Mucosa of rectum (tissue), 2 donors: ENCODE measurements at regions not wholly inside any gene's neighbourhood (a gene's known extent, or its start where the extent isn't known, plus 50 kb on each side); places are given as distances from the start of the nearest gene placed in this dataset.

ENCODE experiments used
- H3K27ac ChIP-seq, 2 donors: one replicate each; pipeline ENCODE4 v1.7.0; 2013; ENCODE audit warnings: inconsistent platforms in 2 of 2, low read depth in 2 of 2, low read length in 2 of 2
- H3K27me3 ChIP-seq, 2 donors: one replicate each; pipeline ENCODE4 v1.7.0; 2013; ENCODE audit warnings: low read length in 2 of 2; ENCODE audit not compliant: control insufficient read depth in 2 of 2, insufficient read depth in 2 of 2
- H3K36me3 ChIP-seq, 2 donors: one replicate each; pipeline ENCODE4 v1.7.0; 2013; ENCODE audit warnings: low read length in 2 of 2; ENCODE audit not compliant: control insufficient read depth in 2 of 2, insufficient read depth in 2 of 2
- H3K4me1 ChIP-seq, 2 donors: one replicate each; pipeline ENCODE4 v1.7.0; 2013; ENCODE audit warnings: low read length in 2 of 2, mild to moderate bottlenecking in 1 of 2; ENCODE audit not compliant: control insufficient read depth in 2 of 2, insufficient read depth in 2 of 2
- H3K4me3 ChIP-seq, 2 donors: one replicate each; pipeline ENCODE4 v1.7.0; 2013; ENCODE audit warnings: low read length in 2 of 2
- H3K9ac ChIP-seq, 2 donors: one replicate each; pipeline ENCODE4 v1.7.0; 2013; ENCODE audit warnings: low read length in 2 of 2, low read depth in 1 of 2, mild to moderate bottlenecking in 1 of 2
- H3K9me3 ChIP-seq, 2 donors: one replicate each; pipeline ENCODE4 v1.7.0; 2013; ENCODE audit warnings: low read length in 2 of 2; ENCODE audit not compliant: control insufficient read depth in 2 of 2
- donor health status: healthy.
- donor health status: Normal muscosa, but diverticular disease.

DNA sequence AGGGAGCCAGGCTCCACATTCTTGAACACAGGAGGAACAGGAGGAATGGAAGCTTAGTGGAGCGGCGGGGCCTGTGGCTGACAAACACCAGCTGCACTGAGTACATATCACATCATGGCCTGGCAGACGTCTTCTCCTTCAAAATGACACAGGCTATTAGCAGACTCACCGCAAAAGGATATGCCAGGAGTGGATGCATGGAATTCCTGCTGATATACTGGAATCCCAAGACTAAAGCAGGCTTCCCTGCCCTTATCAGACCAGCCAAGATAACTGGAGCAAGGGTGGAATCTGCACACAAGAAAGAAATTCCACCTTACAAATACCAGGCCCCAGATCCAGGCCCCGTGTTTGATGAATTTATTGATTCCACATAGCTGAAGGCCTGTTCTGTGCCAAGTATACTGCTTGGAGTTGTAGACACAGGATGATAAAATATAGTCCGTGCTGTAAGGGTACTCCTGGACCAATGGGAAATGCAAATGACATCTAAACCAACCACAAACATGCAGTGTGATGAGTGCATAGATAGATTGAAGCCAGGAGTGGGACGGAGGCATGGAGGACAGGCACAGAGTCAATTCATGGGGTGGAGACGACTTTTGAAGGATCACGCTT, 480.5 kb upstream of the ZMIZ1 start:
- no peaks in the 10 kb centered on the region for H3K9me3 ChIP-seq
- no peak overlapping the region for H3K4me3 ChIP-seq
- peak overlapping the region; percentile 3 to 8 for H3K27ac ChIP-seq
- H3K36me3 ChIP-seq, result no peaks in the 10 kb centered on the region
- no peak overlapping the region for H3K9ac ChIP-seq
- peaks cover 16 to 43% of the 10 kb centered on the region in 2 donors for H3K4me1 ChIP-seq
- H3K27me3 ChIP-seq, result no peaks in the 10 kb centered on the region

DNA sequence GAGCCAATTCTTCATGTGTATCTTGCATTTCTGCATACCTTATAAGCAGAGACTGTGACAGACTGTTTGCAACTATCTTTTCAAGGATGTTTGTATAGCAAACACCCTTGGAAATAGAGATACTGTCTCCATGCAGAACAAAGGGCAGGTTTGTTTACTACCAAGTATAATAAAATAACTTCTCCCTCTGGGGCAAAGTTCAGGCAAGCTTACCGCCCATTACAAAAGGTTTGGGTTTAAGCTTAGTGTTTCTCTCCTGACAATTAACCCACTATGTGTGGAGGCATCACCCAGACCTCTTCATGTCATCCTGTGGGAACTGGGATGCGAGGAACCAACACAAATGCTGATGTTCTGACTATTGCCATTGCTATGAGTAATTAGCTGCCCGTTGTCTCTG, 479.1 kb upstream of the ZMIZ1 start:
- Histone ChIP-seq H3K27me3 (no peaks in the 10 kb centered on the region), H3K4me3 (peak overlapping the region in 1 of 2 donors; percentile 32), H3K4me1 (peaks cover 12 to 41% of the 10 kb centered on the region in 2 donors), H3K9ac (no peak overlapping the region), H3K27ac (peak overlapping the region in 1 of 2 donors; percentile 75), H3K36me3 (no peaks in the 10 kb centered on the region), H3K9me3 (no peaks in the 10 kb centered on the region)

DNA sequence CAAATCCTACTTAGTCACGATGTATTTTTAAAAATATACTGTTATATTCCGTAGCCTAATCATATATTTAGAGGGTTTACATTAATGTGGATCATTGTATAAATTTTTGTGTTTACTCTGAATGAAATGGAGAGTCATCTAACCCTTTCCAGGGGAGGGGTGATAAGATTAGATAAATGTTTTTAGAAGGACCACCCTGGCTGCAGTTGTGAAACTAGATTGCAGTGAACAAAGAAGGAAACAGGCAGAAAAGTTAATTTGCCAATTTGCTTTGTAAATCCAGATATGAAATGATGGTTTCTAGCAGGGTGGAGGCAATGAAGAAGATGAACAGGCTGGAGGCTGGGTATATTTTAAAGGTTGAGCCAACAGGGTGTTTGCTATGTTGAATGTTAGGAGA, 477.7 kb upstream of the ZMIZ1 start:
- no peaks in the 10 kb centered on the region for H3K36me3 ChIP-seq
- H3K27me3 ChIP-seq, result no peaks in the 10 kb centered on the region
- H3K4me1 ChIP-seq, result peaks cover 12 to 33% of the 10 kb centered on the region in 2 donors

DNA sequence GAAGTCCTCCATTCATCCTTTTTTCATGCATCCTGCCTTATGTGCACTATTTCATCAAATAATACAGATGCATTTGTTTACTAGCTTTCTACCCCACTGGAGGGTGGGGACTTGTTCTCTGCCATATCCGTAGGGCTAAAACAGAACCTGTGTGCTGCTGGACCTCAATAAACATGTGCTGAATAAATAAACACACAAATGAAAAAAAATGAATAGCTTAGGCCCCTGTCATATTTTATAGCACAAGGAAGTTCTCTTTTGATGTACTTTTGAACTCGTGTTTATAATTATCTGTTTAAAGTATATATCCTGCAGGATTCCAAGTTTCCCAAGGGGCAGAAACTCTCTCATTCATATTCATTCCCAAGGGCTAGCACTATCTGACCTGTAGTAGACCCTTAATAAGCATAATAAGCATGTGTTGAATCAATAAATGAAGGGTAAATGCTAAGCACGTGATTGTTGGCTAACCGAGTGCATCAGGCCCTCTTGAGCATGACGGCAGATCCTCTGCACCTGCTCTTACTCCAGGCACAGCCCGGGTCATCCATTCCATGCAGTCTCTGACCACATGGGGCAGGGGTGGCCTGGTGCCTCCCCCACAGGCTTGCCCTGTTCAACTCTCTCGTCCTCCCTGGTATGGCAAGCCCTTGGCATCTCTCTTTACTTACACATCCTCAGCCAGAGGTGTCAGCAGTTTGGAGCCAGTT, 474.1 kb upstream of the ZMIZ1 start:
- peaks cover 0 to 6% of the 10 kb centered on the region in 2 donors for H3K4me1 ChIP-seq
- H3K9me3 ChIP-seq, result no peaks in the 10 kb centered on the region
- no peak overlapping the region for H3K4me3 ChIP-seq
- no peak overlapping the region for H3K27ac ChIP-seq
- no peaks in the 10 kb centered on the region for H3K36me3 ChIP-seq
- no peaks in the 10 kb centered on the region for H3K27me3 ChIP-seq
- H3K9ac ChIP-seq, result no peak overlapping the region

More for the DNA sequence above, 477.7 kb upstream of the ZMIZ1 start:
- no peak overlapping the region for H3K9ac ChIP-seq
- H3K27ac ChIP-seq, result no peak overlapping the region
- H3K4me3 ChIP-seq, result no peak overlapping the region
- H3K9me3 ChIP-seq, result no peaks in the 10 kb centered on the region

DNA sequence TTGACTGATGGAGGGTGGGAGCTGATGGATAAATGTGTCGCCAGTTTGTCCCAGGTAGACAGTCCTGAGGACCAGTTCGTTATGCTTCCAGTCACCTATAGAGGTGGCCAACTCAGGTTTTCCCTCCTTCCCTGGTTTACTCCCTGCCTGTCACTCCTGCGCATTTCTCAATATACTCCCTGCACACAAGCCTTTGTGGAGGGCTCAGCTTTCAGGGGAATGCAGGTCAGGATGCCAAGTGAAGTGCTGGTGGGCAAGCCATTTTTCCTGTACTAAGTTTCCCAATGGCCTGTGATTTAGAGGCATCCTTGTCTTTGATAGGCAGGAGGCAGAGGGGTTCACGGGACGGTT, 473.5 kb upstream of the ZMIZ1 start:
- no peaks in the 10 kb centered on the region for H3K36me3 ChIP-seq
- H3K4me1 ChIP-seq, result peaks cover 0 to under 1% of the 10 kb centered on the region in 2 donors
- no peak overlapping the region for H3K27ac ChIP-seq
- H3K27me3 ChIP-seq, result no peaks in the 10 kb centered on the region
- H3K4me3 ChIP-seq, result no peak overlapping the region
- no peaks in the 10 kb centered on the region for H3K9me3 ChIP-seq
- no peak overlapping the region for H3K9ac ChIP-seq

DNA sequence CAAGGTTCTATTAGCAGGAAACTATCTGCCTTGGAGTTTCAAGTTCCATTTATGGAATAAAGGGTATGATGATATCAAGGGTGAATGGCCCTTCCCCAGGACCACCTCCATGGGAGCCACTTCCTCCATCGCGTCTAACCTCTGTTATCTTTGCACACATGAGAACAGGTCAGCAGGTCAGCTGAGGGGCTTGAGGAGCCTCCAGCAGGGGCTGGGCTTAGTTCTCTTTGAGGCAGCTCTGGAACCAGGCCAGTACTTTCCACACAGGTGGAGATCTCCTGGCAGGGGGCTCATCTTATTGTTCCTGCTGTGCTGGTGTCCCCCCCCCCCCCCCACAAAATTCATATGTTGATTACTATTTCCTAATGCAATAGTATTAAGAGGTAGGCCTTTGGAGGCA, 472.2 kb upstream of the ZMIZ1 start:
- H3K9me3 ChIP-seq, result no peaks in the 10 kb centered on the region
- no peaks in the 10 kb centered on the region for H3K36me3 ChIP-seq
- no peak overlapping the region for H3K9ac ChIP-seq
- no peaks in the 10 kb centered on the region for H3K4me1 ChIP-seq
- H3K27me3 ChIP-seq, result no peaks in the 10 kb centered on the region
- no peak overlapping the region for H3K27ac ChIP-seq
- no peak overlapping the region for H3K4me3 ChIP-seq

DNA sequence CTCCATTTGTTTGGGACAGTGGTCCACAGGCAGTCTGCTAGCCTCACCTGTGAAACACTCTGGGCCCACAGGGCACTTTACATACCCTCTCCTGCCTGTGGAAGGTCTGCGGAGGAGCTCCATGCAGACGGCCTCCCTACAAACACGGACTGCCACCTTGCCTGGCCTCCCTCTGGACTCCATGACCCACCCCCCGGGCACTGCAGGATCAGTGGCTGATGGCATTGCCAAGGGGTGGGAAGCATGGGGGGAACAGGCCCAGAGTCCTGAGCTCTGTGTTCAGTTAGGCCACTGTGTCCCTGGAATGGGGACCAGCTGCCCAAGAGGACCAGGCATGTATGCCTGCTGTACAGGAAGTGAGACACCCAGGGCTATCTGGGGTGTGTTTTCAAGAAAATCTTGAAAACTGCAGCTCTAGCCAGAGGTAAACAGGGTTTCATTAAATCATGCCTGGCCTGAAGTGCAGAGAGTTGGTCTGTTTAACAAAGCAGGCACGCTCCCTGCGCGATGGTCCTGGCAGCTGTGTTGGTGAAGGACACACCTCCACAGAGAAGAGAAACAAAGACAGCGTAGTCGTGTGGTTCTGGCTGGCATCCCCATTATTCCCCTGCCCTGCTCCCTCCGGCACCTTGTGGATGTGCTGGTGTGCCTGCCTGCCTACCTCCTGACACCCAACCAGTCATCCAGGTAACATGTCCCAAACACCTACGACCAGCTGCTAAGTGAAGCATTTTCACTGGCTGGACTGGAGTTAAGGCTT, 470.8 kb upstream of the ZMIZ1 start:
- Histone ChIP-seq H3K9ac (no peak overlapping the region), H3K27ac (no peak overlapping the region), H3K9me3 (no peaks in the 10 kb centered on the region), H3K4me1 (no peaks in the 10 kb centered on the region), H3K36me3 (no peaks in the 10 kb centered on the region), H3K27me3 (no peaks in the 10 kb centered on the region), H3K4me3 (no peak overlapping the region)

DNA sequence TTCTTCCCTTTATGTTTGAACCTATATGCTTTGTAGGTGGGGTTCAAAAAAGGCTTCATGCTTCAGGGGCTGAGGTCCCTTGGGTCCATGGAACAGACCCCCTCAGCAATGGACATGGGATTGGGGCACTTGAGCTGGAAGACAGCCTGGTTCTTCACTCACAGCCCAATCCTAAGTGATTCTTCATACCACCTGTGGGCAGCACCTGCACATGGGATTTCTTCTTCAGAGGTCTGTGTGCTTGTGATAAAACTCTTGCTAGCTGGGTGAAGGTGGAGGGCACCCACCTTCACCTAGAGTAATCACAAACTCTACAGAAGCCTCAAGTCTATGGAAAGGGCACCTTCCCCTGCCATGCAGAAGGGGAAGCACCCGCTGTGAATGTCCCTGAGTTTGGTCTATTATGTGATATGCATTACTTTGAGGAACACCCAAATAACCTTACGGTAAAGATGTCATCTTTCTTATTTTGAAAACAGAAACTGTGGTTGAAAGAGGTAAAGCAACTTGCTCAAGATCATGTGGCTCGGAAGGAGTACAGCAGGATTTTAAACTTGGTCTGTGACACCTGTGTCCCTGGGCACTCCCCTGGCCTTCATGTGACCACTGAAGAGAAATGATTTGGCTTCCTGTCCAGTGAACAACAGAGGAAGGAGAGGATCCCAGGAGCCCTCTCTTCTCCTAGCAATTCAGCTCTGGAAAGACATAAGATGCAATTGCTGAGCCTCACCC, 469.5 kb upstream of the ZMIZ1 start:
- Histone ChIP-seq H3K9ac (no peak overlapping the region), H3K27me3 (no peaks in the 10 kb centered on the region), H3K4me1 (no peaks in the 10 kb centered on the region), H3K9me3 (no peaks in the 10 kb centered on the region), H3K36me3 (no peaks in the 10 kb centered on the region), H3K27ac (no peak overlapping the region), H3K4me3 (no peak overlapping the region)

DNA sequence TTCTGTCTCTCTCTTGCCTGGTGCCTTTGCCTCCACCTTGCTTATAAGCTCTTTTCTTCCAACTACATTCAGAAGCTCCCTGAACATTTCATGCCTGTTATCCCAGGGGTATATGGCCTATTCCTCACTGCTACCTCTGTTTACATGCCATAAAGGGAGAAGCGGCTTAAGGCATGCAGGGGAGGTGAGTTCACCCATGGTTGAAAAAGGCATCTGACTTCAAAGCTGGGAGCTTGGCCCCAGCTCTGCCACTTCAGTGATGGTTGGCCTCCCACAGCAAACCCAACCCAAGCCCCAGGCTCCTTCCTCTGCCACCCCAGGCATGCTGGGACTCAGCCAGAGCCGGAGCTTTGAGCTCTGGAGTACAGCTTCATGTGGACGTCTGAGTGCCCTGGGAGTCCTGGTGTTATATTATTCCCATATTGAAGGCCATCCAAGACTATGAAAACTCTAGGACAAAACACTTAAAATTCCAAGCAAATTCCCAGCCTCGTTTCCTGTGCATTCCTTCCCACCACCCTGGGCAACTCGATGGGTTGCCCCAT, 468.6 kb upstream of the ZMIZ1 start:
- Histone ChIP-seq H3K9me3 (no peaks in the 10 kb centered on the region), H3K4me1 (no peaks in the 10 kb centered on the region), H3K27me3 (no peaks in the 10 kb centered on the region), H3K9ac (no peak overlapping the region), H3K4me3 (no peak overlapping the region), H3K27ac (no peak overlapping the region), H3K36me3 (no peaks in the 10 kb centered on the region)
